ENCODE measurements at regions not wholly inside any gene's neighbourhood (a gene's known extent, or its start where the extent isn't known, plus 50 kb on each side); places are given as distances from the start of the nearest gene placed in this dataset.

DNA sequence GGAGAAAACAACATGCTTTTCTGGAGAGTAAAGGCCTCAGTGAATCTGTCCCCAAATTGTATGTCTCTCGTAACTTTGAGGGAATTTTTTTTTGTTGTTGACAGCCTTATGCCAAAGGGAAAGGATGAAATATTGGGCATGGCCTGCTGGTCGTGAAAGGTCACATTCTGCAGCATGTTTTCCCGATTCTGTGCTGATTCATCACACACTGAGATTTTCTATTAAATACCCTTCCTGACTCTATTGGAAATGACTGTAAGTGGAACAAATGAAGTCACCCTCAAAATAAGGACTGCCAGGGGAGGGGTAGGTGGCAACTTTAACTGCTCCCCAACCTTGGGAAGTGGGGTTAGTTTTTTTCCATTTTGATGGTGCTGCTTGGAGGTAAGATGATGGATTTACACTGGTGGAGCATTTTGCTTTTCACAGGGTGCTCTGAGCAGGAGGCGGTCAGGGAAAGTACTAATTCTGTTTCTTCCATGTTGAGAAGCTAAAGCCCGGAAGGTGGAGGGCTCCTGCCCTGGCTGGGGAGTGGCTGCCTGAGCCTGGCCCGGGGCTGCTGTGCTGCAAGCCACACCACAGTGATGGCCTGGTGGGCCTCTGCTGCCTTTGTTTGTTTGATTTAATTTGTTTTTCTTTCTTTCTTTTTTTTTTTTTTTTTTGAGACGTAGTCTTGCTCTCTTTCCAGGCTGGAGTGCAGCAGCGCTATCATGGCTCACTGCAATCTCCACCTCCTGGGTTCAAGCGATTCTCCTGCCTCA lies 116.8 kb upstream of the SPATA13 start:
- DNase-seq (ENCODE audit: low read depth in 2 of 3, low spot score in 1 of 3) = no peak

- no peak for DNase-seq (ENCODE audit: low read depth in 2 of 3, low spot score in 1 of 3)
Observed at GRCh38 chr13:24045597-24045996, 114.9 kb upstream of the SPATA13 start.

GRCh38 chr13:24050292-24050711 lies 110.2 kb upstream of the SPATA13 start:
- no peak for DNase-seq (ENCODE audit: low read depth in 2 of 3, low spot score in 1 of 3)

- DNase-seq (ENCODE audit: low read depth in 2 of 3, low spot score in 1 of 3) = no peak
Observed at GRCh38 chr13:24050796-24051715, 109.5 kb upstream of the SPATA13 start.

GRCh38 chr13:24052547-24053518 lies 107.7 kb upstream of the SPATA13 start:
- DNase-seq (ENCODE audit: low read depth in 2 of 3, low spot score in 1 of 3) = no peak

DNA sequence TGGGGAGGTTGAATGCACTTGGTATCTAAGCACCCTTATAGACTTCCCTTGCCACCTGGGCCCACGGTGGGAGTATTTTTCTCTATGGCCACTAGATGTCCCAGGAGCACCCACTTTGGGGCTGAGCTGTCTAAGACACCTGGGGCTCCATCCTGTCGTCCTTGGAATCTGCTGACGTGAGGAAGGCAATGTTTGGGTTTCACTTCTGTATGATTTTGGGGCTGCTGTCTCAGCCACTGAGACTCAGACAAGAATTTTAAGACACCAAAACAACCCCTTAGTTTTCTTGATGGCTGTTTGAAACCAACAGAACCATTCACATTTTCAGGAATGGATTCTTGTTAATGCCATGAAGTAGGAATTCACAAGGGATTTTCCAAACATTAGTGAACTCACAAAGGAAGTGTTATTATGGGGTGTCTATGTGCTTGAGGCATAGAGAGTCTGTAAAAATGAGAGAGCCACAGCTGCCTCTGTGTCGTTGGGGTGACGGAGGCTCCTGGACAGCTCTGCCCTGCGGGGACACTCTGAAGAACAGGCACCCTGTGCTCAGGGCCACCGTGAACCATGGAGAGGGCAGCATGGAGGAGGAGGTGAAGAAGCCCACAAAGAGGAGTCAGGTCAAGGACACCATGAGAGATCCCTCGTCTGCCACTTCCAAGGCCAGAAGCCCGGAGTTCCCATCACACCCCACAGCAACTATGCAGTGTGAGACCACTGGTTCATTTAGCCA lies 106.8 kb upstream of the SPATA13 start:
- peak; percentile 41 to 66 (median 49) for DNase-seq (ENCODE audit: low read depth in 2 of 3, low spot score in 1 of 3)

DNA sequence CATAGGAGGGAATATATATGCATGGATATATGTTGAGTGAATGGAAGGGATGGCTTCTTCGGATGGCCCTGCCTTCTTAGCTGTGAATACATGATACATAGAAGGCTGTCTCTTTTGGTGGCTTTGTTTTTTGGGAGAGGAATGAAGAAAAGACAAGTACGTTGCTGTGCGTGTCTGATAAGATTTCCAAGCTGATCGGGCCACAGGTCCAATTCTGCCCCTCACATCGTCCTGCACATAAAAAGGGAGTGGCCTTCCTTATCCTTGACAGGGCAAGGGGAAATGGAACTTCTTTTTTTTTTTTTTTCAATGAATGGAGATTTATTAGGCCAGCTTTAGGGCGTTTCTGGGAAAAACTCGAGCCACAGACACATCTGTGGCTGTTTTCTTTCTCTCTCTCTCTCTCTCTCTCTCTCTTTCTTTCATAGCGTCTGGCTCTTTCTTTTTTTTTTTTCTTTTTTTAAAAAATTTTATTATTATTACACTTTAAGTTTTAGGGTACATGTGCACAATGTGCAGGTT lies 103.8 kb upstream of the SPATA13 start:
- no peak for DNase-seq (ENCODE audit: low read depth in 2 of 3, low spot score in 1 of 3)

GRCh38 chr13:24060993-24061392 lies 99.5 kb upstream of the SPATA13 start:
- DNase-seq (ENCODE audit: low read depth in 2 of 3, low spot score in 1 of 3) = no peak

GRCh38 chr13:24063281-24063877 lies 97.1 kb upstream of the SPATA13 start:
- no peak for DNase-seq (ENCODE audit: low read depth in 2 of 3, low spot score in 1 of 3)

DNA sequence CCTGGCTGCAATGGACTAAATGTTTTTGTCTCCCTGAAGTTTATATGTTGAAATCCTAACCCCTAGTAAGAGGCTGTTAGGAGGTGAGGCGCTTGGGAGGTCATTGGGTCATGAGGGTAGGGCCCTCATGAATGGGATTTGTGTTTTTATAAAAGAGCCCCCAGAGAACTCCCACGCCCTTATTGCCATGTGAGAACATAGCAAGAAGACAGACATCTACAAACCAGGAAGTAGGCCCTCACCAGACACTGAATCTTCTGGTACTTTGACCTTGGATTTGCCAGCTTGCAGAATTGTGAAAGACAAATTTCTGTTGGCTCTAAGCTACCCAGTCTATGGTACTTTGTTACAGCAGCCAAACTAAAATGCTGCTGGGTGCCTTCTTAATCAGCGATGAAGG lies 96.1 kb upstream of the SPATA13 start:
- no peak for DNase-seq (ENCODE audit: low read depth in 2 of 3, low spot score in 1 of 3)

- no peak for DNase-seq (ENCODE audit: low read depth in 2 of 3, low spot score in 1 of 3)
Observed at GRCh38 chr13:24065176-24065575, 95.3 kb upstream of the SPATA13 start.

GRCh38 chr13:24066405-24067295 lies 93.9 kb upstream of the SPATA13 start:
- no peak for DNase-seq (ENCODE audit: low read depth in 2 of 3, low spot score in 1 of 3)

DNA sequence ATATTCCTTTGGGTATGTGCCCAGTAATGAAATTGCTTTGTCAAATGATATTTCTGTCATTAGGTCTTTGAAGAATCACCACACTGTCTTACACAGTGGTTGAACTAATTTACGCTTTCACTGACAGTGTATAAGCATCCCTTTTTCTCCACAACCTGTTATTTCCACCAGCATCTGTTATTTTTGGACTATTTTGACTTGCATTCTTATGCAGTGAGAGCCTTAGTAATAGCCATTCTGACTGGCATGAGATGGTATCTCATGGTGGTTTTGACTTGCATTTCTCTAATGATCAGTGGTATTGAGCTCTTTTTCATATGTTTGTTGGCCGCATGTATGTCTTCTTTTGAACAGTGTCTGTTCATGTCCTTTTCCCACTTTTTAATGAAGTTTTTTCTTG lies 92.0 kb upstream of the SPATA13 start:
- DNase-seq (ENCODE audit: low read depth in 2 of 3, low spot score in 1 of 3) = no peak

- no peak for DNase-seq (ENCODE audit: low read depth in 2 of 3, low spot score in 1 of 3)
Observed at GRCh38 chr13:24071016-24071415, 89.5 kb upstream of the SPATA13 start.

- DNase-seq (ENCODE audit: low read depth in 2 of 3, low spot score in 1 of 3) = no peak
Observed at GRCh38 chr13:24071423-24072075, 89.0 kb upstream of the SPATA13 start.

GRCh38 chr13:24073657-24074056 lies 86.9 kb upstream of the SPATA13 start:
- DNase-seq (ENCODE audit: low read depth in 2 of 3, low spot score in 1 of 3) = no peak

DNA sequence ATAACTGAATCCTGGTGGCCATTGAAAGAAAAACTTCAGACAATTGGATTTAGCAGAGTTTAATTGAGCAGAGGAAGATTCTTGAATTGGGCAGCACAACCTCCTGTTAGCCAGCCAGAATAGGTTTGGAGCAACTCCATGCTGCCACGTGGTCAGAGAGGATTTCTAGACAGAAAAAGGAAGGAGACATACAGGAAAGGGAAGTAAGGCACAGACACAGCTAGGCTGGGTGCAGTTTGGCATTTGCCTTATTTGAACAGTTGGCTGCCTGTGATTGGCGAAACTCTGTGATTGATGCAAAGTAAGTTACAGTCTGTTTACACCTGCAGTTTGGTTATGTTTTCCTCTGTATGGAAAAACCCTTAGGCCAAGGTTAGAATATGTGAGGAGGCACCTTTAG lies 85.8 kb upstream of the SPATA13 start:
- DNase-seq (ENCODE audit: low read depth in 2 of 3, low spot score in 1 of 3) = no peak

All from stimulated activated CD4-positive, alpha-beta T cell treated with anti-CD3 and anti-CD28 coated beads, Interleukin-12 subunit alpha, Interleukin-12 subunit beta, amount 100 ng/mL, for 48 hours (primary cell).